CD4-positive, alpha-beta T cell (primary cell): ENCODE measurements at regions not wholly inside any gene's neighbourhood (a gene's known extent, or its start where the extent isn't known, plus 50 kb on each side); places are given as distances from the start of the nearest gene placed in this dataset.

Experiments used
- ATAC-seq: fragments of 200-7000 bp; cut with Tn5 transposase; one replicate; pipeline ENCODE4 v1.10.0; 2022; ENCODE audit warnings: mild to moderate bottlenecking; ENCODE audit not compliant: poor library complexity
- CTCF ChIA-PET: fragments of 350-600 bp; sonication (Branson Sonifier 250); formaldehyde crosslinking; loops from one replicate; lab custom pipeline; 2021; ENCODE audit warnings: antibody characterized with exemption, inconsistent platforms; lab: Charles Lee
- POLR2A ChIA-PET: fragments of 350-600 bp; sonication (Branson Sonifier 250); formaldehyde crosslinking; loops from one replicate; lab custom pipeline; 2021; ENCODE audit warnings: antibody characterized with exemption, inconsistent platforms; lab: Charles Lee
- DNase-seq, 14 experiments: peaks; one replicate each; pipeline ENCODE4 v3.0.0-alpha.2; 2013 to 2020; ENCODE audit warnings: mixed read lengths in 2 of 14
- H3K27ac ChIP-seq, 2 donors: one replicate each; pipeline versions ENCODE4 v1.5.1 to v1.7.0; 2013; ENCODE audit warnings: low read length in 2 of 2, low read depth in 1 of 2, mild to moderate bottlenecking in 1 of 2
- H3K27me3 ChIP-seq, 2 experiments: 1 replicate in 1 of 2; 2 replicates in 1 of 2; pipeline versions ENCODE4 v1.6.1 to v1.7.0; 2013; ENCODE audit warnings: low read length in 2 of 2, control low read depth in 1 of 2, mild to moderate bottlenecking in 1 of 2, moderate library complexity in 1 of 2; ENCODE audit not compliant: insufficient read depth in 2 of 2, control insufficient read depth in 1 of 2
- H3K36me3 ChIP-seq: one replicate; pipeline ENCODE4 v1.6.1; 2013; ENCODE audit warnings: low read length, control low read depth; ENCODE audit not compliant: insufficient read depth
- H3K4me1 ChIP-seq: one replicate; pipeline ENCODE4 v1.6.1; 2013; ENCODE audit warnings: low read length, control low read depth; ENCODE audit not compliant: insufficient read depth
- H3K4me3 ChIP-seq: one replicate; pipeline ENCODE4 v1.5.1; 2013; ENCODE audit warnings: mild to moderate bottlenecking, low read length, moderate library complexity
- H3K9me3 ChIP-seq, 2 experiments: 1 replicate in 1 of 2; 2 replicates in 1 of 2; pipeline versions ENCODE4 v1.6.1 to v1.7.0; 2013; ENCODE audit warnings: low read length in 2 of 2, mild to moderate bottlenecking in 2 of 2, control low read depth in 1 of 2, moderate library complexity in 1 of 2; ENCODE audit not compliant: control insufficient read depth in 1 of 2, insufficient read depth in 1 of 2
- H3K27ac Mint-ChIP-seq: one replicate; pipeline ENCODE4 v1.8.0; 2020; ENCODE audit warnings: mixed read lengths
- H3K27me3 Mint-ChIP-seq: one replicate; pipeline ENCODE4 v1.8.0; 2021; ENCODE audit warnings: mixed read lengths
- H3K36me3 Mint-ChIP-seq: one replicate; pipeline ENCODE4 v1.8.0; 2021; ENCODE audit warnings: low read depth, mixed read lengths
- H3K4me1 Mint-ChIP-seq: one replicate; pipeline ENCODE4 v1.8.0; 2021; ENCODE audit warnings: low read depth, mixed read lengths
- H3K4me3 Mint-ChIP-seq: one replicate; pipeline ENCODE4 v1.8.0; 2020; ENCODE audit warnings: mild to moderate bottlenecking, mixed read lengths
- H3K9me3 Mint-ChIP-seq: one replicate; pipeline ENCODE4 v1.8.0; 2020; ENCODE audit warnings: mixed read lengths
- intact Hi-C, 2 experiments: fragments of 100-400 bp; cut with DNase I in 1 of 2; cut with micrococcal nuclease in 1 of 2; formaldehyde crosslinking; loops; one replicate each; pipeline versions ENCODE4 v1.15.1 to v1.9.0; 2023 to 2025; cut with DNase I, micrococcal nuclease
- TF ChIP-seq, protein P1 (sequence below): fragments of 200-600 bp; IDR thresholded peaks from one replicate; pipeline ENCODE4 v1.8.0; 2022; ENCODE audit warnings: antibody characterized with exemption, mild to moderate bottlenecking

- Mint-ChIP-seq H3K27me3 (peaks cover 7% of the 10 kb centered on the region), H3K4me1 (no peaks in the 10 kb centered on the region), H3K36me3 (no peaks in the 10 kb centered on the region), H3K27ac (no peak overlapping the region), H3K4me3 (no peak overlapping the region), H3K9me3 (no peaks in the 10 kb centered on the region)
- TF ChIP-seq, protein P1, sequence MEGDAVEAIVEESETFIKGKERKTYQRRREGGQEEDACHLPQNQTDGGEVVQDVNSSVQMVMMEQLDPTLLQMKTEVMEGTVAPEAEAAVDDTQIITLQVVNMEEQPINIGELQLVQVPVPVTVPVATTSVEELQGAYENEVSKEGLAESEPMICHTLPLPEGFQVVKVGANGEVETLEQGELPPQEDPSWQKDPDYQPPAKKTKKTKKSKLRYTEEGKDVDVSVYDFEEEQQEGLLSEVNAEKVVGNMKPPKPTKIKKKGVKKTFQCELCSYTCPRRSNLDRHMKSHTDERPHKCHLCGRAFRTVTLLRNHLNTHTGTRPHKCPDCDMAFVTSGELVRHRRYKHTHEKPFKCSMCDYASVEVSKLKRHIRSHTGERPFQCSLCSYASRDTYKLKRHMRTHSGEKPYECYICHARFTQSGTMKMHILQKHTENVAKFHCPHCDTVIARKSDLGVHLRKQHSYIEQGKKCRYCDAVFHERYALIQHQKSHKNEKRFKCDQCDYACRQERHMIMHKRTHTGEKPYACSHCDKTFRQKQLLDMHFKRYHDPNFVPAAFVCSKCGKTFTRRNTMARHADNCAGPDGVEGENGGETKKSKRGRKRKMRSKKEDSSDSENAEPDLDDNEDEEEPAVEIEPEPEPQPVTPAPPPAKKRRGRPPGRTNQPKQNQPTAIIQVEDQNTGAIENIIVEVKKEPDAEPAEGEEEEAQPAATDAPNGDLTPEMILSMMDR = no peak
- Histone ChIP-seq H3K27me3 (no peaks in the 10 kb centered on the region), H3K4me1 (no peaks in the 10 kb centered on the region), H3K36me3 (no peaks in the 10 kb centered on the region), H3K9me3 (no peaks in the 10 kb centered on the region), H3K27ac (no peak overlapping the region), H3K4me3 (no peak overlapping the region)
- intact Hi-C loops = loop anchor here (5.0 to 10.0 kb wide), 4 partner anchors 610 to 1787 kb away; no protein-coding TSS in a partner anchor
- DNase-seq (no peak), ATAC-seq (no peak)
- ChIA-PET POLR2A (no interaction called here), CTCF (no interaction called here)
Observed at GRCh38 chr5:100434815-100435214, 100.4 kb upstream of the FAM174A start.

- Mint-ChIP-seq H3K9me3 (no peaks in the 10 kb centered on the region), H3K4me3 (no peak overlapping the region), H3K36me3 (no peaks in the 10 kb centered on the region), H3K27ac (no peak overlapping the region), H3K27me3 (peaks cover 7% of the 10 kb centered on the region), H3K4me1 (no peaks in the 10 kb centered on the region)
- ATAC-seq = no peak
- CTCF ChIA-PET = no interaction called here
- TF ChIP-seq, protein P1 = no peak
- no peak for DNase-seq
- no peaks in the 10 kb centered on the region for H3K4me1 ChIP-seq
- POLR2A ChIA-PET = no interaction called here
- no peaks in the 10 kb centered on the region for H3K36me3 ChIP-seq
- no peak overlapping the region for H3K27ac ChIP-seq
- no peaks in the 10 kb centered on the region for H3K9me3 ChIP-seq
- H3K4me3 ChIP-seq = no peak overlapping the region
- H3K27me3 ChIP-seq = no peaks in the 10 kb centered on the region
- intact Hi-C loops = loop anchor here (5.0 to 10.0 kb wide), 4 partner anchors 612 to 1790 kb away; no protein-coding TSS in a partner anchor
Observed at GRCh38 chr5:100432741-100433140, 102.4 kb upstream of the FAM174A start.

- Histone ChIP-seq H3K4me1 (no peaks in the 10 kb centered on the region), H3K4me3 (no peak overlapping the region), H3K36me3 (no peaks in the 10 kb centered on the region), H3K9me3 (peaks cover 0 to under 1% of the 10 kb centered on the region in 2 experiments), H3K27me3 (no peaks in the 10 kb centered on the region), H3K27ac (no peak overlapping the region)
- peak in 13 of 14 experiments; percentile 9 to 55 (median 25) for DNase-seq
- intact Hi-C loops = loop anchor here (5.0 to 10.0 kb wide), 4 partner anchors 614 to 1792 kb away; no protein-coding TSS in a partner anchor
- Mint-ChIP-seq H3K9me3 (no peaks in the 10 kb centered on the region), H3K4me3 (no peak overlapping the region), H3K27ac (no peak overlapping the region), H3K27me3 (peaks cover 7% of the 10 kb centered on the region), H3K4me1 (no peaks in the 10 kb centered on the region), H3K36me3 (no peaks in the 10 kb centered on the region)
- no peak for ATAC-seq
- ChIA-PET CTCF (interaction anchor here (0.7 to 1.6 kb wide), 3 partner anchors 11 to 973 kb away, joined by 3 read pairs; no protein-coding TSS in a partner anchor), POLR2A (no interaction called here)
- TF ChIP-seq, protein P1 = peak; percentile 86
Observed at GRCh38 chr5:100430268-100431195, 104.6 kb upstream of the FAM174A start.
